ENCODE measurements at regions not wholly inside any gene's neighbourhood (a gene's known extent, or its start where the extent isn't known, plus 50 kb on each side); places are given as distances from the start of the nearest gene placed in this dataset.
"Not testable (repeated sequence)": the region's sequence is repeated elsewhere in the genome, so short reads cannot be mapped to it uniquely, and the experiment has no call there.

DNA sequence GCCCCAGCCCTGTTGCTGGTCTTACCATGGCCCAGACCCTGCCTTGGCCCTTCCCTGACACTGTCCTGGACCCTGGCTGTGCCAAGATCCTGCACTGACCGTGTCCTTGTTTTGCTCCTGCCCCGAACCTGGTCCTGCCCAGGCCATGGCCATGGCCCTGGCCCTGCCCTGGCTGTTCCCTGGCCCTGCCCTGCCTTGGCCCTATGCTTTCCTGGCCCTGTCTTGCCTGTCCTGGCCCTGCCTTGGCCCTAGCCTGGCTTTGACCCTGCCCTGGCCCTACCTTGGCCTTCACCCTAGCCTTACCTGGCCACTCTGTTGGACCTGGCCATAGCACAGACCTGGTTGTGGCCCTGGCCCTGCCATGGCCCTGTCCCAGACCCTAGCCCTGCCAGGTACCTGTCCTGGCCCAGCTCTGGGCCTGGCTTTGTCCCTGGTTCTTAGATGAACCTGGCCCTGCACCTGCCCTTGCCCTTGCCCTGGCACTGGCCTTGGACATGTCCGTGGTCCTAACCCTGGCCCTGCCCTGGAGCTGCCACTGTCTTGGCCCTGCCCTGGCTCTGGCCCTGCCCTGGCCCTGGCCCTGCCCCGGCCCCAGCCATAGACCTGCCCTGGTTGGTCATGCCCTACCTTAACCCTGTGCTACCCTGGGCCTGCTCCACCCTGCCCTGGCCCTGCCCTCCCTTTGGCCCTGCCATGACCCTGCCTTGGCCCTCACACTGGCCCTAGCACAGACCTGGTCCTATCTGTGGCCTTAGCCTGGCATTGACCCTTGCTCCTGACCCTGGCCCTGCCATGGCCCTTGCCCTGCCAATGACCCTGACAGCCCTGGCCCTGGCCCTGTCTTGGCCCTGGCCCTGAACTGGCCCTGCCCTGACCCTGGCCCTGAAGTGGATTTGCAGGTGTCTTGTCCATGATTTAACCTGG, 238.1 kb downstream of the GOLGA6L6 start:
- not testable (repeated sequence) for H4K20me1 ChIP-seq (ENCODE audit: insufficient read depth); H2AFZ ChIP-seq (ENCODE audit: low read depth, low read length); H3K9me2 ChIP-seq (ENCODE audit: insufficient read depth, low read length); H3K79me2 ChIP-seq (replicated peaks; ENCODE audit: insufficient read depth, low read length); H3K4me3 ChIP-seq (ENCODE audit: low read length); H3K36me3 ChIP-seq (ENCODE audit: insufficient read depth, low read length); H3F3A ChIP-seq (ENCODE audit: insufficient read depth, low read length, poor library complexity, severe bottlenecking); H3K9ac ChIP-seq (ENCODE audit: low read length); H3K9me3 ChIP-seq (ENCODE audit: low read length); H3K4me2 ChIP-seq (ENCODE audit: low read length); H3K27ac ChIP-seq (ENCODE audit: low read length); H3K27me3 ChIP-seq (ENCODE audit: insufficient read depth, low read depth, low read length)

DNA sequence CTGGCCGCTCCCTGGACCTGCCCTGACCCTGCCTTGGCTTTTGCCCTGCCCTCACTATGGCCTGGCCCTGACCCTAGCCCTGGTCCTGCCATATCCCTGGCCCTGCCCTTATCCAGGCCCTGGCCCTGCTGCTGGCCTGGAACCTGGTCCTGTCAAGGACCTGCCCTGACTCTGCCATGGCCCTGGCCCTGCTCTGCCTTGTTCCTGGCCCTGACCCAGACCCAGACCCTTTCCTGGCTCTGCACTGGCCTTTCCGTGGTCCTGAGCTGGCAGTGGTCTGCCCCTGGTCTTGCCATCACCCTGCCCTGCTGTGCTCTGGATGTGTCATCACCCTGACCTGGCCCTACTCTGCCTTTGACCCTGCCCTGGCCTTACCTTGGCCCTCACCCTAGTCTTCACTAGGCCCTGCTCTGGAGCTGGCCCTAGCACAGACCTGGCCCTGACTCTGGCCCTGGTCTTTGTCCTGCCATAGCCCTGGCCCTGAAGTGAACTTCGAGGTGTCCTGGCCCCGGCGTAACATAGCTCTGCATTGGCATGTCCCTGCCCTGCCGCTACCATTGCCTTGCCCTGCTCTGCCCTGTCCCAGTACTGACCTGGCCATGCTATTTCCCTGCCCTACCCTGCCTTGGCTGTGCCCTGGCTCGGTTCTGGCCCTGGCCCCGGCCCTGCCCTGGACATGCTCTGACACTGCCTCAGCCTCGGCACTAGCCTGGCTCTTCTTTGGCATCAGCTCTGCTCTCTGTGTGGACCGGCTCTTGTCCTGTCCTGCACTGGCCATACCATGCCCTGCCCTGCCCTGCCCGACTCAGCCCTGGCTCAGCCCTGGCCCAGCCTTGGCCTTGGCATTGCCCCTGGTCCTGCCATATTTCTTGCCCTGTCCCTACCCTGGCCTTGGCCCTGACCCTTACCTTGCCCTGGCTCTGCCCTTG, 239.2 kb downstream of the GOLGA6L6 start:
- not testable (repeated sequence) for H3K9ac ChIP-seq (ENCODE audit: low read length); H3K27me3 ChIP-seq (ENCODE audit: insufficient read depth, low read depth, low read length); H3K36me3 ChIP-seq (ENCODE audit: insufficient read depth, low read length); H3K27ac ChIP-seq (ENCODE audit: low read length); H4K20me1 ChIP-seq (ENCODE audit: insufficient read depth); H2AFZ ChIP-seq (ENCODE audit: low read depth, low read length); H3K79me2 ChIP-seq (replicated peaks; ENCODE audit: insufficient read depth, low read length); H3K9me3 ChIP-seq (ENCODE audit: low read length); H3K4me2 ChIP-seq (ENCODE audit: low read length); H3K4me3 ChIP-seq (ENCODE audit: low read length); H3K9me2 ChIP-seq (ENCODE audit: insufficient read depth, low read length); H3F3A ChIP-seq (ENCODE audit: insufficient read depth, low read length, poor library complexity, severe bottlenecking)

DNA sequence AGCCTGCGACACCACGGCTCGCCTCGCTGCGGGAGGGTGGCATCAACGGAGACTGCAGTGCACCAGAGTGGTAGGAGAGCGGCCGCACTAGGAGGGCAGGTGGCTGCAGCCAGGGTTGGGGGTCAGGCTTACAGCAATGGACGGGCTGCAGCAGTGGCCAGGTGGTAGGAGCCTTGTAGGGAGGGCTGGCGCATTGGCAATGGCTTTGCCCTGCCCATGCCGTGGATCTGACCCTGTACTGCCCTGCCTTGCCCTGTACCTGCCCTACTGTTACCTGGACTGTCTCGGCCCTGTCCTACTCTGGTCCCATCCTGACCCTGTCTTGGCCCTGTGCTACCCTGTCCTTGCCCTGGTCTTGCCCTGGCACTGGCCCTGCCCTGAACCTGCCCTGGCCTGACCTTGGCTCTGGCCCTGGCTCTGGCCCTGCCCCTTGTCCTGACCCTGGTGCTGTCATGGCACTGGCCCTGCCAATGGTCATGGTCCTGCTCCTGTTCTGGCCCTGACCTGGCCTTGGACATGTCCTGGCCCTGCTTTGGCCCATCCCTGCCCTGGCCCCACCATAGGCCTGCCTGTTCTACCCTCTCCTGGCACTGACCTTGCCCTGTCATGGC, 240.0 kb downstream of the GOLGA6L6 start:
- not testable (repeated sequence) for H3K4me3 ChIP-seq (ENCODE audit: low read length); H4K20me1 ChIP-seq (ENCODE audit: insufficient read depth); H2AFZ ChIP-seq (ENCODE audit: low read depth, low read length); H3K27me3 ChIP-seq (ENCODE audit: insufficient read depth, low read depth, low read length); H3K36me3 ChIP-seq (ENCODE audit: insufficient read depth, low read length); H3K9me2 ChIP-seq (ENCODE audit: insufficient read depth, low read length); H3K4me2 ChIP-seq (ENCODE audit: low read length); H3K79me2 ChIP-seq (replicated peaks; ENCODE audit: insufficient read depth, low read length); H3K9ac ChIP-seq (ENCODE audit: low read length); H3K27ac ChIP-seq (ENCODE audit: low read length); H3F3A ChIP-seq (ENCODE audit: insufficient read depth, low read length, poor library complexity, severe bottlenecking); H3K9me3 ChIP-seq (ENCODE audit: low read length)

DNA sequence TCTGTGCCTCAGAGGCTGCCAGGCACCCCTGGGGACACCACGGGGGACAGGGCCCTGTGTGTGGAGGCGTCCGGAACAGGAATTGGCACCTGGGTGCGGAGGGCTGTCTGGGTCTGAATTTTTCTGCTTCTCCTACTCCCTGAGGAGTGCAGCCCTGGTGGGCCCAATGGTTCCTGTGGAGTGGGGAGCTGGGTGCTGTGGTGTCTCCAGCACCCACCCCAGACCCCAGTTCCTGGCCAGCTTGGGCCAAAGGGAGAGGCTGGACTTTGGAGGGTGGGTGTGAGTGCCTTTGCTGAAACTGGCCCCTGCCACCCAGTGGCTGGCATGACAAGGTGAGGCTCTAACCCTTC, 240.6 kb downstream of the GOLGA6L6 start:
- not testable (repeated sequence) for H3K27ac ChIP-seq (ENCODE audit: low read length); H3K9me3 ChIP-seq (ENCODE audit: low read length); H3K79me2 ChIP-seq (replicated peaks; ENCODE audit: insufficient read depth, low read length); H3K4me2 ChIP-seq (ENCODE audit: low read length); H2AFZ ChIP-seq (ENCODE audit: low read depth, low read length); H3K27me3 ChIP-seq (ENCODE audit: insufficient read depth, low read depth, low read length); H4K20me1 ChIP-seq (ENCODE audit: insufficient read depth); H3K9me2 ChIP-seq (ENCODE audit: insufficient read depth, low read length); H3K9ac ChIP-seq (ENCODE audit: low read length); H3K4me3 ChIP-seq (ENCODE audit: low read length); H3K36me3 ChIP-seq (ENCODE audit: insufficient read depth, low read length); H3F3A ChIP-seq (ENCODE audit: insufficient read depth, low read length, poor library complexity, severe bottlenecking)

DNA sequence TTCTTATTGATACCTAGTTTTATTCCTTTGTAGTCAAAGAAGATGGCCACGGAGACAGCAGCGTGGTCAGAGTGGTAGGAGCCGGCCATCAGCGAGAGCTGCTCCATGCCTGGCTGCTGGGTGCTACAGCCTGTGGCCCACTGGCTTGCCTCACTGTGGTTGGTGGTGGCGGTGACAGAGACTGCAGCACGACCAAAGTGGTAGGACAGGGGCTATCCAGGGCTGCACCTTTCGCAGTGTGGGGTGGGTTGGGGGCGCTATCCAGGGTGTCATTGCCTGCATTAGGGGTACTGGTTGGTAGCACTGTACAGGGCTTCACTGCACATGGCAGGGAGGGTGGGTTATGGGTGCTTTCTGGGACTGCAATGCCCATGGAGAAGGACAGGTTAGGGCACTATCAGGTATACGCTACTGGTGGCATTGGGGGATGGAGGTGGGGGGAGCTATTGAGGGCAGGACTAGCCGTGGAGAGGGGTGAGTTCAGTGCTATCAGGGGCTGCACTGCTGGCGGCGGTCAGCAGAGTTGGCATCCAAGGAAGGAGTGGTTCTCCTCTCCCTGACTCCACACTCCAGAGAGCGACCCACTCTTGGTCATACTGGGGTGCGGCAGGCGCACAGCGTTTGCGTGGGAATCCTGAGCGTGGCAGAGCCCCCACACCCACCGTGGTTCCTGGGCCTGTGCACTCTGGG, 241.1 kb downstream of the GOLGA6L6 start:
- H3K4me3 ChIP-seq (ENCODE audit: low read length); H3K9me2 ChIP-seq (ENCODE audit: insufficient read depth, low read length); H3K4me2 ChIP-seq (ENCODE audit: low read length); H2AFZ ChIP-seq (ENCODE audit: low read depth, low read length); H3K9ac ChIP-seq (ENCODE audit: low read length); H3K79me2 ChIP-seq (replicated peaks; ENCODE audit: insufficient read depth, low read length); H3F3A ChIP-seq (ENCODE audit: insufficient read depth, low read length, poor library complexity, severe bottlenecking); H3K27ac ChIP-seq (ENCODE audit: low read length); H3K27me3 ChIP-seq (ENCODE audit: insufficient read depth, low read depth, low read length); H4K20me1 ChIP-seq (ENCODE audit: insufficient read depth); H3K36me3 ChIP-seq (ENCODE audit: insufficient read depth, low read length); H3K9me3 ChIP-seq (ENCODE audit: low read length): not testable (repeated sequence)

DNA sequence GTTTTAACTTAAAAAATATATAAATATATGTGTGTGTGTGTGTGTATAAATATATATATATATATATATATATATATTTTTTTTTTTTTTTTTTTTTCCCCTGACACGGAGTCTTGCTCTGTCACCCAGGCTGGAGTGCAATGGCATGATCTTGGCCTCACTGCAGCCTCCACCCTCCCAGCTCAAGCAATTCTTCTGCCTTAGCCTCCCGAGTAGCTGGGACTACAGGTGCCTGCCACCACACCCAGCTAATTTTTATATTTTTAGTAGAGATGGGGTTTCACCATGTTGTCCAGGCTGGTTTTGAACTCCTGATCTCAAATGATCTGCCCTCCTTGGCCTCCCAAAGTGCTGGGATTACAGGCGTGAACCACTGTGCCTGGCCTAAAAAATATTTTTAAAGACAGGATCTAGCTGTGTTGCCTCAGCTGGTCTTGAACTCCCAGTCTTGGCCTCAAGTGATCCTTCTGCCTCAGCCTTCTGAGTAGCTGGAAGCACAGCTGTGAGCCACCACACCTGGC, 243.9 kb downstream of the GOLGA6L6 start:
- not testable (repeated sequence) for H3F3A ChIP-seq (ENCODE audit: insufficient read depth, low read length, poor library complexity, severe bottlenecking); H3K9me3 ChIP-seq (ENCODE audit: low read length); H3K4me3 ChIP-seq (ENCODE audit: low read length); H3K27me3 ChIP-seq (ENCODE audit: insufficient read depth, low read depth, low read length); H3K4me2 ChIP-seq (ENCODE audit: low read length); H3K9me2 ChIP-seq (ENCODE audit: insufficient read depth, low read length); H3K9ac ChIP-seq (ENCODE audit: low read length); H2AFZ ChIP-seq (ENCODE audit: low read depth, low read length); H3K79me2 ChIP-seq (replicated peaks; ENCODE audit: insufficient read depth, low read length); H3K27ac ChIP-seq (ENCODE audit: low read length); H3K36me3 ChIP-seq (ENCODE audit: insufficient read depth, low read length); H4K20me1 ChIP-seq (ENCODE audit: insufficient read depth)

DNA sequence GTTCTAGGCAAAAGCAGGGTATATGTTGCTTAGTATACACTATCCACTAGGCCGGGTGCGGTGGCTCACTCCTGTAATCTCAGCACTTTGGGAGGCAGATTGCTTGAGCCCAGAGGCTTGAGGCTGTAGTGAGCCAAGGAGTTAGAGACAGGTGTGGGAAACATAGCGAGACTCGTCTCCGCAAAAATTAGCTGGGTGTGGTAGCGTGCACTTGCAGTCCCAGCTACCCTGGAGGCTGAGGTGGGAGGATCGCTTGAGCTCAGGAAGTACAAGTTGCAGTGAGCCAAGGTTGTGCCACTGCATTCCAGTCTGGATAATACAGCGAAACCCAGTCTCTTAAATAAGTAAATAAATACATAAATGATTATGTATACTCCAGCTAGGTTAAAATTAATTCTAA, 245.3 kb downstream of the GOLGA6L6 start:
- H3K27ac ChIP-seq (ENCODE audit: low read length); H4K20me1 ChIP-seq (ENCODE audit: insufficient read depth); H3K9ac ChIP-seq (ENCODE audit: low read length); H3K27me3 ChIP-seq (ENCODE audit: insufficient read depth, low read depth, low read length); H3K4me2 ChIP-seq (ENCODE audit: low read length); H3K36me3 ChIP-seq (ENCODE audit: insufficient read depth, low read length); H3K4me3 ChIP-seq (ENCODE audit: low read length); H2AFZ ChIP-seq (ENCODE audit: low read depth, low read length); H3F3A ChIP-seq (ENCODE audit: insufficient read depth, low read length, poor library complexity, severe bottlenecking); H3K9me3 ChIP-seq (ENCODE audit: low read length); H3K79me2 ChIP-seq (replicated peaks; ENCODE audit: insufficient read depth, low read length); H3K9me2 ChIP-seq (ENCODE audit: insufficient read depth, low read length): not testable (repeated sequence)

Measured in neural cell (in vitro differentiated cells).